Neural cell (in vitro differentiated cells): ENCODE measurements at regions not wholly inside any gene's neighbourhood (a gene's known extent, or its start where the extent isn't known, plus 50 kb on each side); places are given as distances from the start of the nearest gene placed in this dataset.

Source experiments
- H2AFZ ChIP-seq: fragments of 200-600, 300-800 bp; sonication (generic), shearing (Covaris generic); 2 replicates; pipeline ENCODE4 v1.6.0; 2014; ENCODE audit warnings: low read depth, mild to moderate bottlenecking, antibody characterized with exemption, low read length, moderate library complexity
- H3F3A ChIP-seq: fragments of 200-600 bp; shearing (Covaris generic); 2 replicates; pipeline ENCODE4 v1.6.1; 2016; ENCODE audit warnings: mild to moderate bottlenecking, moderate library complexity, mixed read lengths, antibody characterized with exemption, low read length; ENCODE audit not compliant: insufficient read depth, poor library complexity, severe bottlenecking
- H3K27ac ChIP-seq: fragments of 200-600, 300-800 bp; sonication (generic), shearing (Covaris generic); 2 replicates; pipeline ENCODE4 v1.5.1; 2014; ENCODE audit warnings: mild to moderate bottlenecking, low read length, moderate library complexity
- H3K27me3 ChIP-seq: fragments of 300-800, 200-600 bp; sonication (generic), shearing (Covaris generic); 2 replicates; pipeline ENCODE4 v1.6.0; 2014; ENCODE audit warnings: mild to moderate bottlenecking, low read depth, low read length, moderate library complexity; ENCODE audit not compliant: insufficient read depth
- H3K36me3 ChIP-seq: fragments of 300-800, 200-600 bp; sonication (generic), shearing (Covaris generic); 2 replicates; pipeline ENCODE4 v1.5.1; 2014; ENCODE audit warnings: mild to moderate bottlenecking, antibody characterized with exemption, low read length, moderate library complexity; ENCODE audit not compliant: insufficient read depth
- H3K4me2 ChIP-seq: fragments of 300-800, 200-600 bp; sonication (generic), shearing (Covaris generic); 2 replicates; pipeline ENCODE4 v1.6.0; 2014; ENCODE audit warnings: mild to moderate bottlenecking, low read length
- H3K4me3 ChIP-seq: fragments of 300-800, 200-600 bp; sonication (generic), shearing (Covaris generic); 2 replicates; pipeline ENCODE4 v1.5.1; 2014; ENCODE audit warnings: mild to moderate bottlenecking, low read length, moderate library complexity
- H3K79me2 ChIP-seq: fragments of 200-600 bp; shearing (Covaris generic); replicated peaks from 2 replicates; pipeline ENCODE4 v1.6.0; 2014; ENCODE audit warnings: mild to moderate bottlenecking, low read length, moderate library complexity; ENCODE audit not compliant: insufficient read depth
- H3K9ac ChIP-seq: fragments of 300-800, 200-600 bp; sonication (generic), shearing (Covaris generic); 2 replicates; pipeline ENCODE4 v1.6.1; 2016; ENCODE audit warnings: mild to moderate bottlenecking, low read length, mixed read lengths
- H3K9me2 ChIP-seq: fragments of 200-600 bp; shearing (Covaris generic); 2 replicates; pipeline ENCODE4 v1.6.1; 2016; ENCODE audit warnings: mild to moderate bottlenecking, low read length, mixed read lengths; ENCODE audit not compliant: insufficient read depth
- H3K9me3 ChIP-seq: fragments of 200-600, 300-800 bp; sonication (generic), shearing (Covaris generic); 2 replicates; pipeline ENCODE4 v1.6.1; 2016; ENCODE audit warnings: mild to moderate bottlenecking, mixed run types, low read length, moderate library complexity, mixed read lengths
- H4K20me1 ChIP-seq: fragments of 200-600 bp; shearing (Covaris generic); 2 replicates; pipeline ENCODE4 v1.6.1; 2016; ENCODE audit warnings: mild to moderate bottlenecking, mixed run types; ENCODE audit not compliant: insufficient read depth
- EP300 ChIP-seq: fragments of 450-650 bp; conservative IDR thresholded peaks from 2 replicates; pipeline ENCODE4 v1.6.1; 2014; ENCODE audit warnings: antibody characterized with exemption, mild to moderate bottlenecking, moderate library complexity; ENCODE audit not compliant: poor library complexity, severe bottlenecking
- EZH2 ChIP-seq: fragments of 200-600, 300-800 bp; shearing (Covaris generic), sonication (generic); IDR thresholded peaks from 2 replicates; pipeline ENCODE4 v1.6.1; 2014; ENCODE audit warnings: antibody characterized with exemption, low read length, borderline replicate concordance, mild to moderate bottlenecking; ENCODE audit not compliant: insufficient read depth, poor library complexity, severe bottlenecking
- MXI1 ChIP-seq: fragments of 450-650 bp; conservative IDR thresholded peaks from 2 replicates; pipeline ENCODE4 v1.6.1; 2014; ENCODE audit warnings: antibody characterized with exemption, mild to moderate bottlenecking; ENCODE audit not compliant: poor library complexity, severe bottlenecking
- POLR2AphosphoS5 ChIP-seq: IDR thresholded peaks from 2 replicates; pipeline ENCODE4 v1.6.1; 2012
- RAD21 ChIP-seq: fragments of 450-650 bp; conservative IDR thresholded peaks from 2 replicates; pipeline ENCODE4 v1.6.1; 2014; ENCODE audit warnings: antibody characterized with exemption, mild to moderate bottlenecking, moderate library complexity
- SMC3 ChIP-seq: fragments of 450-650 bp; conservative IDR thresholded peaks from 2 replicates; pipeline ENCODE4 v1.6.1; 2014; ENCODE audit warnings: antibody characterized with exemption, mild to moderate bottlenecking, moderate library complexity; ENCODE audit not compliant: poor library complexity
- TAF1 ChIP-seq: IDR thresholded peaks from 2 replicates; pipeline ENCODE4 v1.6.1; 2012; ENCODE audit warnings: low read depth
- TF ChIP-seq, protein P1 (sequence below): IDR thresholded peaks from 2 replicates; pipeline ENCODE4 v1.6.1; 2012; ENCODE audit warnings: borderline replicate concordance
- TF ChIP-seq, protein P2 (sequence below): fragments of 450-650 bp; IDR thresholded peaks from 2 replicates; pipeline ENCODE4 v1.5.1; 2014; ENCODE audit warnings: antibody characterized with exemption, mild to moderate bottlenecking, moderate library complexity; ENCODE audit not compliant: poor library complexity, severe bottlenecking

DNA sequence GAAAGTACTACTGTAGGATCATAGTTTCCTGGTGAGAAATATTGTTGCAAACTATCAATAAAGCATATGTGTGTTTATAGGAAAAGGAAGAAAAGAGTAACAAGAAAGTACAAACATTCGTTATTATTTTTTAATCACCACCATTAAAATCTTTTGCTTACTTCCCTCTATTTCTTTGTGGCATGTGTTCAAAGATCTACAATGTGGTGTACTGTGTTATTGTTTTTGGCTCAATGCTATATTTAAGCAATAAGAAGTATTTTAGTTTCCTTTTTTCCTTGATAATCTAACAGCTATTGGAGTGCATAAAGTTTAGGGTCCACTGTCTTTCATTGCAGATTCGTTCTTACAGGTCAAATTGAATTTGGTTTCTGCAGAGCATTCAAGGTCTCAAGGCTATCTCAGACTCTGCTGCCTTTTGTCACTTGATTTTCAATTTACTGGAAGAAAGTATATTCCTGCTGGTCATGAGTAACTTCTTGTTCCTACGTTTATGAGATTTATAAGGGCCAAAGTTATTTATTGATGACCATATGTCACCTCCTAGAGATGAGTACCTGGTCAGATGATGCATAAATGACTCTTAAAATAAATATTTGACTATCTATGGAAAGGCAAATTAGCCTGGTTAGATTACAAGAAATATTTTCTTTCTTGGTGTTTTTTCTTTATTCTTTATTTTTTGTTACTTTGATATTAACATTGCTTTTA, 323.0 kb downstream of the TMEM167A start:
- H3K9ac ChIP-seq = no peak overlapping the region
- peaks cover 7% of the 10 kb centered on the region for H3K9me3 ChIP-seq
- no peaks in the 10 kb centered on the region for H3K36me3 ChIP-seq
- H3K27ac ChIP-seq = no peak overlapping the region
- H3K9me2 ChIP-seq = no peaks in the 10 kb centered on the region
- H2AFZ ChIP-seq = no peak overlapping the region
- H3K4me3 ChIP-seq = no peak overlapping the region
- no peaks in the 10 kb centered on the region for H3K79me2 ChIP-seq
- no peaks in the 10 kb centered on the region for H4K20me1 ChIP-seq
- no peaks in the 10 kb centered on the region for H3F3A ChIP-seq
- H3K27me3 ChIP-seq = no peaks in the 10 kb centered on the region
- H3K4me2 ChIP-seq = no peak overlapping the region
- TF ChIP-seq TAF1 (no peak), MXI1 (no peak), SMC3 (no peak), EP300 (no peak), EZH2 (no peak), POLR2AphosphoS5 (no peak), RAD21 (no peak)
- TF ChIP-seq, protein P1, sequence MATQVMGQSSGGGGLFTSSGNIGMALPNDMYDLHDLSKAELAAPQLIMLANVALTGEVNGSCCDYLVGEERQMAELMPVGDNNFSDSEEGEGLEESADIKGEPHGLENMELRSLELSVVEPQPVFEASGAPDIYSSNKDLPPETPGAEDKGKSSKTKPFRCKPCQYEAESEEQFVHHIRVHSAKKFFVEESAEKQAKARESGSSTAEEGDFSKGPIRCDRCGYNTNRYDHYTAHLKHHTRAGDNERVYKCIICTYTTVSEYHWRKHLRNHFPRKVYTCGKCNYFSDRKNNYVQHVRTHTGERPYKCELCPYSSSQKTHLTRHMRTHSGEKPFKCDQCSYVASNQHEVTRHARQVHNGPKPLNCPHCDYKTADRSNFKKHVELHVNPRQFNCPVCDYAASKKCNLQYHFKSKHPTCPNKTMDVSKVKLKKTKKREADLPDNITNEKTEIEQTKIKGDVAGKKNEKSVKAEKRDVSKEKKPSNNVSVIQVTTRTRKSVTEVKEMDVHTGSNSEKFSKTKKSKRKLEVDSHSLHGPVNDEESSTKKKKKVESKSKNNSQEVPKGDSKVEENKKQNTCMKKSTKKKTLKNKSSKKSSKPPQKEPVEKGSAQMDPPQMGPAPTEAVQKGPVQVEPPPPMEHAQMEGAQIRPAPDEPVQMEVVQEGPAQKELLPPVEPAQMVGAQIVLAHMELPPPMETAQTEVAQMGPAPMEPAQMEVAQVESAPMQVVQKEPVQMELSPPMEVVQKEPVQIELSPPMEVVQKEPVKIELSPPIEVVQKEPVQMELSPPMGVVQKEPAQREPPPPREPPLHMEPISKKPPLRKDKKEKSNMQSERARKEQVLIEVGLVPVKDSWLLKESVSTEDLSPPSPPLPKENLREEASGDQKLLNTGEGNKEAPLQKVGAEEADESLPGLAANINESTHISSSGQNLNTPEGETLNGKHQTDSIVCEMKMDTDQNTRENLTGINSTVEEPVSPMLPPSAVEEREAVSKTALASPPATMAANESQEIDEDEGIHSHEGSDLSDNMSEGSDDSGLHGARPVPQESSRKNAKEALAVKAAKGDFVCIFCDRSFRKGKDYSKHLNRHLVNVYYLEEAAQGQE = no peak
- TF ChIP-seq, protein P2, sequence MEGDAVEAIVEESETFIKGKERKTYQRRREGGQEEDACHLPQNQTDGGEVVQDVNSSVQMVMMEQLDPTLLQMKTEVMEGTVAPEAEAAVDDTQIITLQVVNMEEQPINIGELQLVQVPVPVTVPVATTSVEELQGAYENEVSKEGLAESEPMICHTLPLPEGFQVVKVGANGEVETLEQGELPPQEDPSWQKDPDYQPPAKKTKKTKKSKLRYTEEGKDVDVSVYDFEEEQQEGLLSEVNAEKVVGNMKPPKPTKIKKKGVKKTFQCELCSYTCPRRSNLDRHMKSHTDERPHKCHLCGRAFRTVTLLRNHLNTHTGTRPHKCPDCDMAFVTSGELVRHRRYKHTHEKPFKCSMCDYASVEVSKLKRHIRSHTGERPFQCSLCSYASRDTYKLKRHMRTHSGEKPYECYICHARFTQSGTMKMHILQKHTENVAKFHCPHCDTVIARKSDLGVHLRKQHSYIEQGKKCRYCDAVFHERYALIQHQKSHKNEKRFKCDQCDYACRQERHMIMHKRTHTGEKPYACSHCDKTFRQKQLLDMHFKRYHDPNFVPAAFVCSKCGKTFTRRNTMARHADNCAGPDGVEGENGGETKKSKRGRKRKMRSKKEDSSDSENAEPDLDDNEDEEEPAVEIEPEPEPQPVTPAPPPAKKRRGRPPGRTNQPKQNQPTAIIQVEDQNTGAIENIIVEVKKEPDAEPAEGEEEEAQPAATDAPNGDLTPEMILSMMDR = no peak

DNA sequence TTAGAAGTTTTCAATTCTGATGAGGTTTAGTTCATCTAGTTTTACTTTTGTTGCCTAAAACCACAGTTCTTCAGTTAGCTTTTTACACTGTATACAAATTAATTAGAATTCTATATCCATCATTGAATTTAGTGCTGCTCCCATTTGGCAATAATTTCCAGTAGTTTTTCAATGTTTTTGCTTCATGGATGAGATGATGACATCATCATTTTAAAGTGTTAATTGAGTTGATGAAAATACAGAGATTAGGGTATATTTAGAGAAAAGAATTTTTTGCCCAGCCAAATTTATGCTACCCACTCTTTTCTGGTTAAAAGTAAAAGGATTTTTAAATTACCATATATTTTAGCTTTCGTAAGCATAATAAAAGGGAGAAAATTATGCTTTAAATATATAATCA, 323.8 kb downstream of the TMEM167A start:
- H3K9me2 ChIP-seq = no peaks in the 10 kb centered on the region
- peaks cover 7% of the 10 kb centered on the region for H3K9me3 ChIP-seq
- H3K27me3 ChIP-seq = no peaks in the 10 kb centered on the region
- no peaks in the 10 kb centered on the region for H3F3A ChIP-seq
- no peak overlapping the region for H2AFZ ChIP-seq
- no peak overlapping the region for H3K27ac ChIP-seq
- TF ChIP-seq EP300 = no peak
- no peak for TF ChIP-seq SMC3
- TF ChIP-seq, protein P1 = no peak
- TF ChIP-seq, protein P2 = no peak
- no peak for TF ChIP-seq MXI1
- TF ChIP-seq RAD21 = no peak
- no peak for TF ChIP-seq POLR2AphosphoS5
- no peak for TF ChIP-seq EZH2
- TF ChIP-seq TAF1 = no peak
- H3K9ac ChIP-seq = no peak overlapping the region
- no peak overlapping the region for H3K4me3 ChIP-seq
- no peaks in the 10 kb centered on the region for H3K36me3 ChIP-seq
- H3K4me2 ChIP-seq = no peak overlapping the region
- no peaks in the 10 kb centered on the region for H4K20me1 ChIP-seq
- H3K79me2 ChIP-seq = no peaks in the 10 kb centered on the region
